ENCODE measurements at regions not wholly inside any gene's neighbourhood (a gene's known extent, or its start where the extent isn't known, plus 50 kb on each side); places are given as distances from the start of the nearest gene placed in this dataset.

- TF ChIP-seq CTCF (IDR thresholded peaks at IDR 0.05) (no peak), POLR2A (IDR thresholded peaks at IDR 0.05; ENCODE audit: low read depth) (no peak), POLR2AphosphoS5 (IDR thresholded peaks at IDR 0.05) (no peak), EP300 (IDR thresholded peaks at IDR 0.05) (no peak)
Measured at GRCh38 chr3:13746385-13746784, 133.5 kb downstream of the WNT7A start.
